RWPE1 (cell line): ENCODE measurements at regions not wholly inside any gene's neighbourhood (a gene's known extent, or its start where the extent isn't known, plus 50 kb on each side); places are given as distances from the start of the nearest gene placed in this dataset.

ENCODE experiments used
- CTCF ChIA-PET: fragments of 350-600 bp; sonication (Branson Sonifier 250); formaldehyde crosslinking; extraction: SDS; loops from one replicate; lab custom pipeline; 2021; lab: Yijun Ruan, JAX
- POLR2A ChIA-PET: fragments of 400-600 bp; formaldehyde crosslinking; extraction: SDS; loops from one replicate; lab custom pipeline; 2020; ENCODE audit warnings: antibody characterized with exemption; ENCODE audit not compliant: low non-redundant PET; lab: Yijun Ruan, JAX
- DNase-seq: peaks from one replicate; pipeline ENCODE4 v3.0.0; 2012; ENCODE audit warnings: low spot score
- H3K27ac ChIP-seq: fragments of 450-650 bp; 2 replicates; pipeline ENCODE4 v1.5.1; 2017
- CTCF ChIP-seq: fragments of 450-650 bp; conservative IDR thresholded peaks from 2 replicates; pipeline ENCODE4 v1.5.1; 2017; ENCODE audit warnings: low read depth, mild to moderate bottlenecking

DNA sequence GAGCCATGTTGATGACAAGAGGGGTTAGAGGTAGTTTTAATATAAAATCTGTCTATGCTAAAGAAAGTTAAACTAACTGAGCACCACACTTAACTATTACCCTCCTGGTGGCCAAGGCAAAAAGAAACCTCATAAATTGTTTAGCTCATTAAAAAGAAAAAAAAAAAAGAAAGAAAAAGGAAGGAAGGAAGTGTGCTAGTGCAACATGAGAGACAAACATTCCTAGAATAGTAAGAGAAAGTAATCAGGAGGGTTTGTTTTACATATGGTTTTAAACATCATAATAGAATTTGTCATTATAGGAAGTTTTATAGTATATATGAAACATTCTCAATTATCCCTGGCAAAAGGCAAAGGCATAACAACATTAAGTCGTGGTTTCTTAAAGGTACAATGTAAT lies 152.3 kb downstream of the SNX18 start:
- CTCF ChIA-PET = no interaction called here
- H3K27ac ChIP-seq = no peak overlapping the region
- DNase-seq = no peak
- POLR2A ChIA-PET = no interaction called here
- TF ChIP-seq CTCF = no peak

- TF ChIP-seq CTCF = no peak
- no peak overlapping the region for H3K27ac ChIP-seq
- no peak for DNase-seq
- ChIA-PET POLR2A (no interaction called here), CTCF (interaction anchor here (0.6 kb wide), 1 partner anchor 9 kb away, joined by 3 read pairs; no protein-coding TSS in a partner anchor)
These were observed 151.7 kb downstream of the SNX18 start for GRCh38 chr5:54669285-54669684.

GRCh38 chr5:54668096-54668495 lies 150.5 kb downstream of the SNX18 start:
- POLR2A ChIA-PET = no interaction called here
- CTCF ChIA-PET = interaction anchor here (0.6 kb wide), 1 partner anchor 558 kb away, joined by 4 read pairs; no protein-coding TSS in a partner anchor
- DNase-seq = no peak
- no peak for TF ChIP-seq CTCF
- no peak overlapping the region for H3K27ac ChIP-seq

GRCh38 chr5:54667136-54667535 lies 149.6 kb downstream of the SNX18 start:
- CTCF ChIA-PET = interaction anchor here (0.6 kb wide), 1 partner anchor 520 kb away, joined by 4 read pairs; no protein-coding TSS in a partner anchor
- H3K27ac ChIP-seq = no peak overlapping the region
- no peak for TF ChIP-seq CTCF
- POLR2A ChIA-PET = no interaction called here
- DNase-seq = no peak

DNA sequence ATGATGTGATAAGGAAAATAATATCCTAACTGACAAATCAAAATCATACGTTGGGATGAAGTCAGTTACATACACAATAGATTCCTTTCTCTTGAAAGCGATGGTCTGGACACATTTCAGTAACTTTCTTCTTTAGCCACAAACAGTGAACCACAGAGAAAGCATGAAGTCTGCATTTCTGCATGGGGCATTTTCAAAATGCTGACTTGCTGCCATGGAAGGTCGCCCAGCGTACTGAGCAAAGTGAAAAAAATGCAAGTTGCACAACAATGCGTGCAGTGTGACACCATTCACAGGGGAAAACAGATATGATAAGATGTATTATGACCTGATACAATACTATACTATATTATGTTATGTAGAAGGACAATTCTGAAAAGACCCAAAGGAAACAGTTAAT lies 146.3 kb downstream of the SNX18 start:
- no peak for TF ChIP-seq CTCF
- H3K27ac ChIP-seq = no peak overlapping the region
- DNase-seq = peak; percentile 61
- CTCF ChIA-PET = no interaction called here
- POLR2A ChIA-PET = no interaction called here

DNA sequence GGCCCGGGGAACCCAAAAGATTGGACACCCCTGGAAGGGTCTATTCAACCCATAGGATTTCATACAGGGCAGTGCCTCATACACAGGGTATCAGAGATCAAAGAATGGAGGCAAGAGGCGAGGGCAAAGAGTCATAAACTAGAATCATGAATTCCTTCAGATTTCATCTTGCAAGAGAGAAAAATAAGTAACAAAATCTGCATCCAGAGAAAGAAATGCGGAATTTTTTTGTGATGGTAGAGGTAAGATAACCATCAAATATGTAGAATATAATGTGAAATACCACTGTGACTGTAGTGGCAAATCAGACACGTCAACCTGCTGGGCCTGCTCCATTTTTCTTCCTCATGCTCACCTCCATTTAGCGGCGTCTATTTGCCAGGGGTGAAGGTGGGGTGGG lies 143.6 kb downstream of the SNX18 start:
- no peak overlapping the region for H3K27ac ChIP-seq
- ChIA-PET POLR2A (no interaction called here), CTCF (interaction anchor here (0.7 to 0.9 kb wide), 2 partner anchors 283 to 360 kb away, joined by 3 to 4 read pairs; no protein-coding TSS in a partner anchor)
- TF ChIP-seq CTCF = no peak
- DNase-seq = no peak

GRCh38 chr5:54659700-54660131 lies 142.2 kb downstream of the SNX18 start:
- no peak for TF ChIP-seq CTCF
- DNase-seq = no peak
- CTCF ChIA-PET = interaction anchor here (0.8 kb wide), 1 partner anchor 15 kb away, joined by 3 read pairs; no protein-coding TSS in a partner anchor
- H3K27ac ChIP-seq = no peak overlapping the region
- POLR2A ChIA-PET = no interaction called here
